ENCODE measurements at regions not wholly inside any gene's neighbourhood (a gene's known extent, or its start where the extent isn't known, plus 50 kb on each side); places are given as distances from the start of the nearest gene placed in this dataset.
A peak's percentile ranks its signal among the peaks of the same experiment; 100 is the strongest.

- Histone ChIP-seq H3K4me1 (peaks cover 0 to 10% (median 6%) of the 10 kb centered on the region in 4 donors), H3K4me3 (no peak overlapping the region), H3K27me3 (no peaks in the 10 kb centered on the region), H3K27ac (no peak overlapping the region), H3K9me3 (peaks cover 0 to 9% (median 3%) of the 10 kb centered on the region in 4 donors), H3K36me3 (no peaks in the 10 kb centered on the region)
- DNase-seq = peak in 1 of 2 donors; percentile 18
- TF ChIP-seq POLR2AphosphoS5 (IDR thresholded peaks at IDR 0.05) = no peak
- no peak for TF ChIP-seq POLR2A (IDR thresholded peaks at IDR 0.05)
- no peak for TF ChIP-seq CTCF (IDR thresholded peaks at IDR 0.05)
- TF ChIP-seq EP300 (IDR thresholded peaks at IDR 0.05) = no peak
- WGBS, 5 donors = 72 to 86% (median 75%) methylated on average over 2 of the region's 2 CpGs
- intact Hi-C loops (cut with DNase I; ENCODE audit: low total_unique reads) = no loop called here
These were observed 366.2 kb upstream of the DPH6 start for GRCh38 chr15:35912196-35912595.

- Histone ChIP-seq H3K27ac (no peak overlapping the region), H3K4me3 (no peak overlapping the region), H3K27me3 (no peaks in the 10 kb centered on the region), H3K9me3 (peaks cover 0 to 9% (median 3%) of the 10 kb centered on the region in 4 donors), H3K36me3 (no peaks in the 10 kb centered on the region), H3K4me1 (peaks cover 0 to 10% (median 6%) of the 10 kb centered on the region in 4 donors)
- intact Hi-C loops (cut with DNase I; ENCODE audit: low total_unique reads) = no loop called here
- no peak for DNase-seq
- TF ChIP-seq EP300 (IDR thresholded peaks at IDR 0.05) (no peak), POLR2A (IDR thresholded peaks at IDR 0.05) (no peak), POLR2AphosphoS5 (IDR thresholded peaks at IDR 0.05) (no peak), CTCF (IDR thresholded peaks at IDR 0.05) (no peak)
- 86 to 95% (median 91%) methylated on average over 2 of the region's 2 CpGs for WGBS, 5 donors
These were observed 368.6 kb upstream of the DPH6 start for GRCh38 chr15:35914573-35914972.

- DNase-seq = peak in 1 of 2 donors; percentile 3
- no peak for TF ChIP-seq CTCF (IDR thresholded peaks at IDR 0.05)
- TF ChIP-seq EP300 (IDR thresholded peaks at IDR 0.05) = no peak
- TF ChIP-seq POLR2AphosphoS5 (IDR thresholded peaks at IDR 0.05) = no peak
- TF ChIP-seq POLR2A (IDR thresholded peaks at IDR 0.05) = no peak
- intact Hi-C loops (cut with DNase I; ENCODE audit: low total_unique reads) = no loop called here
- H3K27me3 ChIP-seq = no peaks in the 10 kb centered on the region
- H3K27ac ChIP-seq = no peak overlapping the region
- H3K4me1 ChIP-seq = no peaks in the 10 kb centered on the region
- no peak overlapping the region for H3K4me3 ChIP-seq
- H3K9me3 ChIP-seq = no peaks in the 10 kb centered on the region
- no peaks in the 10 kb centered on the region for H3K36me3 ChIP-seq
These were observed 375.1 kb upstream of the DPH6 start for GRCh38 chr15:35921046-35921445.

DNA sequence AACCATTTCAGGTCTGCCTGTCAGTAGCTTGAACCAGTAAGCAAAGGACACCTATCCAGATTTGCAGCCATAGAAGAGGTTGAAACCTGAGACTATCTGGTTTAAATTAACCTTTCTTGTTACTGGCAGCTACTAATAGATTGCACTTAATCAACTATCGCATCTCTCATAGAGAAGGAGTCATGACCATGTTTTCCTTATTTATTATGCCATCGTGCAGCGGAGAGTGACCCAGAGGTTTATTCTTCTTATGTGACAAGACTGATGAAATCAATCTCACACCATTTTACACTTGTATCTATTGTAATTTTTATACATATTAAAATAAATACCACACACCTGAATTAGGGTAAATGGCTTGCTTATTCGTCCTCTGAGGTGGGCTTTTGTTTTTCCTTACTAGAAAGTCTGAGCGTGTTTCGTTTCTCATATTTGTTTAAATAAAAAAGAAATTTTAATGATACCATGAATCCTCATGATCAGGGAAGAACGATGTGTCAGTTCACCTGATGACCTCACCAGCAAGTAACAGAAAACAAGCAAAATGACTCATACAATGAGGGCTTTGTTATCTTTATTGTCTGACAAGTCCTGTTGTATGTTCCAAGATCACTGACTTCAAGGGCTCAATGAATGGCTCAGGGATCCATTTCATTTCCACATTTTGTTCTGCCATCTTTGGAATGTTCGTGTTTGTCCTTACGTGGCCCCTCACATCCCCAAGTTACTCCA is 379.5 kb upstream of the DPH6 start:
- WGBS, 5 donors = 87 to 93% (median 91%) methylated on average over 9 of the region's 9 CpGs
- Histone ChIP-seq H3K27ac (no peak overlapping the region), H3K9me3 (no peaks in the 10 kb centered on the region)

GRCh38 chr15:35926007-35926380 is 380.0 kb upstream of the DPH6 start:
- TF ChIP-seq POLR2A (IDR thresholded peaks at IDR 0.05) = no peak
- TF ChIP-seq EP300 (IDR thresholded peaks at IDR 0.05) = no peak
- TF ChIP-seq CTCF (IDR thresholded peaks at IDR 0.05) = no peak
- TF ChIP-seq POLR2AphosphoS5 (IDR thresholded peaks at IDR 0.05) = no peak
- no peak overlapping the region for H3K27ac ChIP-seq
- intact Hi-C loops (cut with DNase I; ENCODE audit: low total_unique reads) = no loop called here
- H3K4me1 ChIP-seq = no peaks in the 10 kb centered on the region
- DNase-seq = no peak
- H3K36me3 ChIP-seq = no peaks in the 10 kb centered on the region
- no peak overlapping the region for H3K4me3 ChIP-seq
- no peaks in the 10 kb centered on the region for H3K9me3 ChIP-seq
- no peaks in the 10 kb centered on the region for H3K27me3 ChIP-seq

More for the DNA sequence above, 379.5 kb upstream of the DPH6 start:
- H3K4me3 ChIP-seq = no peak overlapping the region
- H3K4me1 ChIP-seq = no peaks in the 10 kb centered on the region
- no peaks in the 10 kb centered on the region for H3K36me3 ChIP-seq
- DNase-seq = no peak
- no peaks in the 10 kb centered on the region for H3K27me3 ChIP-seq
- intact Hi-C loops (cut with DNase I; ENCODE audit: low total_unique reads) = no loop called here
- TF ChIP-seq POLR2A (IDR thresholded peaks at IDR 0.05) (no peak), EP300 (IDR thresholded peaks at IDR 0.05) (no peak), POLR2AphosphoS5 (IDR thresholded peaks at IDR 0.05) (no peak)
